PFSK-1 (cell line): ENCODE measurements at regions not wholly inside any gene's neighbourhood (a gene's known extent, or its start where the extent isn't known, plus 50 kb on each side); places are given as distances from the start of the nearest gene placed in this dataset.

Source experiments
- FOXP2 ChIP-seq: optimal IDR thresholded peaks from 2 replicates; pipeline ENCODE3; 2011; ENCODE audit warnings: borderline replicate concordance, control low read depth, inconsistent platforms; ENCODE audit not compliant: insufficient read depth; ENCODE audit errors: extremely low read length, extremely low read depth
- POLR2AphosphoS5 ChIP-seq: IDR thresholded peaks from 2 replicates; pipeline ENCODE4 v1.6.1; 2012; ENCODE audit warnings: low read depth, mild to moderate bottlenecking, control low read depth, low read length, moderate library complexity
- TF ChIP-seq, protein P1 (sequence below), 2 experiments: IDR thresholded peaks; 2 replicates each; pipeline versions ENCODE4 v1.6.1 to v1.8.0; 2011 to 2012; ENCODE audit warnings: low read depth in 2 of 2, low read length in 2 of 2, control low read depth in 1 of 2, inconsistent platforms in 1 of 2, mild to moderate bottlenecking in 1 of 2, moderate library complexity in 1 of 2; ENCODE audit not compliant: insufficient read depth in 1 of 2

DNA sequence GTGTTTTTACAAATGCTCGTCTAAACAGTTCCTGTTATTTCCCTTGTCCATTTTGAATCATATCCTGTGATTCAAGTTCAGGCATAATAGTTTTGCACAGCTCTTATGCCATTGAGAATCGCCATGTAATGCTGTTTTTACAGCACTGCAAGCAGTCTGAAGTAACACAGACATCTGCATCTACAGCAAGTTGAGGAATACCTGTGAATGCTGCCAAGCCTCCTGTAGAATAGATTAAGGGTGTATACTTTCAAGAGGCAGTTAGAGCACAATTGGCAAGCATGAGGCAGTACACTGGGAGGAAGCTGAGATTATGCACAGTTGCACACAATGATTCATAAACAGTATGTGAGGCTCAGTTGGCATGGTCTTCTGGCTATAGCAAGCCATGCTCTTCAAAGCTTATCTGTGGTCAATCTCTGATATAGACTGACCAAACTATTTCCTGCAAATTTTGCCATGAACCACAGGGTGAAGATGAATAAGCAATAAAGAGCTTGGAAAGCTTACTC, 121.9 kb upstream of the AKR1E2 start:
- no peak for TF ChIP-seq POLR2AphosphoS5
- TF ChIP-seq FOXP2: no peak
- TF ChIP-seq, protein P1, sequence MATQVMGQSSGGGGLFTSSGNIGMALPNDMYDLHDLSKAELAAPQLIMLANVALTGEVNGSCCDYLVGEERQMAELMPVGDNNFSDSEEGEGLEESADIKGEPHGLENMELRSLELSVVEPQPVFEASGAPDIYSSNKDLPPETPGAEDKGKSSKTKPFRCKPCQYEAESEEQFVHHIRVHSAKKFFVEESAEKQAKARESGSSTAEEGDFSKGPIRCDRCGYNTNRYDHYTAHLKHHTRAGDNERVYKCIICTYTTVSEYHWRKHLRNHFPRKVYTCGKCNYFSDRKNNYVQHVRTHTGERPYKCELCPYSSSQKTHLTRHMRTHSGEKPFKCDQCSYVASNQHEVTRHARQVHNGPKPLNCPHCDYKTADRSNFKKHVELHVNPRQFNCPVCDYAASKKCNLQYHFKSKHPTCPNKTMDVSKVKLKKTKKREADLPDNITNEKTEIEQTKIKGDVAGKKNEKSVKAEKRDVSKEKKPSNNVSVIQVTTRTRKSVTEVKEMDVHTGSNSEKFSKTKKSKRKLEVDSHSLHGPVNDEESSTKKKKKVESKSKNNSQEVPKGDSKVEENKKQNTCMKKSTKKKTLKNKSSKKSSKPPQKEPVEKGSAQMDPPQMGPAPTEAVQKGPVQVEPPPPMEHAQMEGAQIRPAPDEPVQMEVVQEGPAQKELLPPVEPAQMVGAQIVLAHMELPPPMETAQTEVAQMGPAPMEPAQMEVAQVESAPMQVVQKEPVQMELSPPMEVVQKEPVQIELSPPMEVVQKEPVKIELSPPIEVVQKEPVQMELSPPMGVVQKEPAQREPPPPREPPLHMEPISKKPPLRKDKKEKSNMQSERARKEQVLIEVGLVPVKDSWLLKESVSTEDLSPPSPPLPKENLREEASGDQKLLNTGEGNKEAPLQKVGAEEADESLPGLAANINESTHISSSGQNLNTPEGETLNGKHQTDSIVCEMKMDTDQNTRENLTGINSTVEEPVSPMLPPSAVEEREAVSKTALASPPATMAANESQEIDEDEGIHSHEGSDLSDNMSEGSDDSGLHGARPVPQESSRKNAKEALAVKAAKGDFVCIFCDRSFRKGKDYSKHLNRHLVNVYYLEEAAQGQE (IDR thresholded peaks at IDR 0.05; ENCODE audit: insufficient read depth in 1 of 2, low read depth in 2 of 2, low read length in 2 of 2): no peak
